Neural cell (in vitro differentiated cells): ENCODE measurements at regions not wholly inside any gene's neighbourhood (a gene's known extent, or its start where the extent isn't known, plus 50 kb on each side); places are given as distances from the start of the nearest gene placed in this dataset.

Experiments used
- CTCF ChIP-seq: fragments of 450-650 bp; IDR thresholded peaks from 2 replicates; pipeline ENCODE4 v1.5.1; 2014; ENCODE audit warnings: antibody characterized with exemption, mild to moderate bottlenecking, moderate library complexity; ENCODE audit not compliant: poor library complexity, severe bottlenecking
- POLR2AphosphoS5 ChIP-seq: IDR thresholded peaks from 2 replicates; pipeline ENCODE4 v1.6.1; 2012
- REST ChIP-seq: IDR thresholded peaks from 2 replicates; pipeline ENCODE4 v1.6.1; 2012; ENCODE audit warnings: borderline replicate concordance
- SMC3 ChIP-seq: fragments of 450-650 bp; conservative IDR thresholded peaks from 2 replicates; pipeline ENCODE4 v1.6.1; 2014; ENCODE audit warnings: antibody characterized with exemption, mild to moderate bottlenecking, moderate library complexity; ENCODE audit not compliant: poor library complexity
- TAF1 ChIP-seq: IDR thresholded peaks from 2 replicates; pipeline ENCODE4 v1.6.1; 2012; ENCODE audit warnings: low read depth

- TF ChIP-seq TAF1 = no peak
- TF ChIP-seq CTCF = no peak
- no peak for TF ChIP-seq REST
- TF ChIP-seq SMC3 = no peak
- no peak for TF ChIP-seq POLR2AphosphoS5
These were observed 189.2 kb upstream of the EXOC2 start for GRCh38 chr6:882084-882598.
